Hematopoietic multipotent progenitor cell (in vitro differentiated cells): ENCODE measurements at regions not wholly inside any gene's neighbourhood (a gene's known extent, or its start where the extent isn't known, plus 50 kb on each side); places are given as distances from the start of the nearest gene placed in this dataset.

Source experiments
- DNase-seq, 3 donors: peaks; one replicate each; pipeline ENCODE4 v3.0.0-alpha.2; 2011 to 2015; ENCODE audit warnings: low read depth in 2 of 3, low spot score in 2 of 3

DNA sequence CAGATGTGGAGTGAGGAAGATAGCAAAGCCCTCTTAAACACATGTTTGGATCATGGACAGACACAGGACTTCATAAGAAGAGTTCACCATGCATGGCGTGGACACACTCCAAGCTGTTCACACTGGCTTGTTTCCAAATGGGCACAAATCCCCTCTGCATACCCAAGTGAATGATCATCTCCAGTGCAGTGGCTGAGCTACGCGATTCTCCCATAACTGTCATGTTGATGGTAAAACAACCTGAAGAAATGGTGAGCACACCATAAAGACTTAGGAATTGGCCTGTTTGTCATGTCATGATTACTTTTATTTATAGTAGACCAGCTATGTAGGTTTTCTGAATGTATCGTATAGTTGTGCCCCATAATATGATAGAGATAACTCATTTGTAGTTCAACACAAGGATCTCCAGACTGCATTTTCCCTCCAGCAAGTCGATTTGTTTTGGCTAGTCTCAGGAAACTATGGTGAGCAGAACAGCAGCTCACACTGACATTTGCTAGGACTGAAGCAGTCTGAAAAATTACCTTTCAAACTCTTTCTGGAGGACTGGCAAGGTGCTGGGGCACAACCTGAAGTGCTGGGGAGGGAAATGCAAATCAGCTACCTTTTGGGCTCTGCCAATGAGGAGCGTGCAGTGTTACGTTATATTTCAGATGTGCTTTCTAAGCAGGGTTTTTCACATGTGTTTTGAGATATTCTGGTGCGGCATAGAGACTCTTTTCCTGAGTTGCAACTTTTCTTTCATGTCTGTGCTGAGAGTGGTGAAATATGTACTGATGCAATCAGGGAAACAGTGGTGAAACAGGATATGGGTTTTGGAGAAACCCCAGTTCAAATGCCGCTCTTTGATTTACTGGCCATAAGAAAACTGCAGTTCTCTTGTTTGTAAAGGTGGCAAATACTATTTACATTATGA is 629.6 kb upstream of the DPP6 start:
- DNase-seq = no peak

DNA sequence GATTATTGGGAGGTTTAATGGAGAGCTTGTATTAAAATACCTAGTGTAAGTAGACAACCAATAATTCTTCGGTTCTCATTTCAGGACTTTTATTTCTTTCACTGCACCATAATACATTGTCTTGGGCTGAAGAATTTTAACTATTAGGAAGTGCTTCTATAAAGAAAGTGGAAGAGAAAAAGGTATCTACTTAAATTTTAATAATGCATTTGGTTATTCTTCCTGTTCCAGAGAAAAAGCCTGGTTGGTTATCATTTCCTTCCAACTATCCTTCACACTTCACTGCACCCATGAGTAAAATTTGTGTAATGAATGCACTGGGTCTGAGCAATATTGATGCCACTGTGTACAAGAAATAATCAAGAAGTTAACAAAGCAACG is 629.0 kb upstream of the DPP6 start:
- no peak for DNase-seq

DNA sequence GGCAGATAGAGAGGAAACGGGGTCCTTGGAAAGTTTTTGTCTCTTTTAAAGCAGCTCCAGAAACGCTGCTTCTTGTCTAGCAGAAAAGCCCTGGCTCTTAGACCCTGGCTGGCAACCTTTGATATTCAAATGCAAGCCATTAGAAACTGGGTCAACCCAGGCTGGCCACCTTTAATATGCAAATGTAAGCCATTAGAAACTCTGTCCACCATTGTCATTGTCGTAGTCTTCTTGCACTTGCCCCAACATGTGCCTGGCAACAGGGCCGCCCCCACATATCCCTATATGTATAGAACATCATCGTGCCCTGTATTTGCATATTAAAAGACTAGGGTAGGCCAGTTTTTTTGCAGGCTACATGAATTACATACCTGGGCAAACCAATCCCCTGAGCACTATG is 621.3 kb upstream of the DPP6 start:
- no peak for DNase-seq

DNA sequence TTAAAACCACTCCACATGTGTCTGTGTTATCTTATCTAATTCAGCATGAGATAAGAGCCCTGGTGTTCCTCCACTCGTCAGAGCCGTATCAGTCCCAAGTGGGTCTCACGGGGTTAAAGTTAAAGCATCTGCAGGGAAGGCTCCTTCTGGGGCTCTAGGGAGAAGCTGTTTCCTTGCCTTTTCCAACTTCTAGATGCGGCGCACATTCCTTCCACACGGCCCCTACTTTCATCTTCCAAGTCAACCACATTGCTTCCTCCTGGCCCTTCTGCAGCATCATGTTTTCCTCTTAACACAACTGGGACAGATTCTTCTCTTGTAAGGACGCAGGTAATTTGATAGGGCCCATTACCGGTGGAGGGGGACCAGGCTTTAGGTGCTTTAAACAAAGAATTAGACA is 620.1 kb upstream of the DPP6 start:
- no peak for DNase-seq

DNA sequence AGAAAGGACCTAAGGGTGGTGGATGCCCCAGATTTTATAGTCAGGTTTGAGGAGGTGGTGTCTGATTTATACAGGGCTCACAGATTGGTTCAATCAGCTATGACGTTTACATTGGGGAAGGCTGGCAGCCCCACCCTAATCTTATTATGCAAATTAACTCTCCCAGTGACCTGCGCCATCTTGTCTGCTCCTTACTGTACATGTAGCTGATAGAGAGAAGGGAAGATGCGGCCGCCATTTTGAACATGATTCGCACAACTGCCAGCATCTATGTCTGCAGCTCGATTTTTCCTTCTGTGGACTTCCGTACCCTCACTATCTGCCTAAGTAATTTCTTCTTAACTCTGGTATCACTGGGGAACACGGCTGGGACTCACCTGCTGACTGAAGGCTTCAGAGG is 619.0 kb upstream of the DPP6 start:
- no peak for DNase-seq

DNA sequence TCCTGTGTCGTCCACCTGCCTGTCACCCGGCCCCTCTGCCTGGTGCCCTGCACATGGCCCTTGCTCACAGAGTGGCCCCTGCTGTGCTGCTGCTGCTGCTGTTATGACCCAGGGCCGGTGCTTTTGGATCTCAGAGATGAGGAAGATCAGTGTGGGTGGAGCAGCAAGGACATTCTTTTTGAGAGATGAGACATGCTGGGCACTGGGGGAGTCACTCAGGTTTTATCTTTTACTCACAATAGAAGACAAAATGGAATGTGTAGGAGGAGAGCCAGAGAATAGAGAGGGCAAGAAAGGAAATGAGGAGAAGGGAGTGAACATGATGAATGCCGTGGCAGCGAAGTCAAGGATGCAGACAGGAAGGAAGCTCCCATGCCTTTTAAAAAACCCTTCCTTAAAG is 611.5 kb upstream of the DPP6 start:
- no peak for DNase-seq

DNA sequence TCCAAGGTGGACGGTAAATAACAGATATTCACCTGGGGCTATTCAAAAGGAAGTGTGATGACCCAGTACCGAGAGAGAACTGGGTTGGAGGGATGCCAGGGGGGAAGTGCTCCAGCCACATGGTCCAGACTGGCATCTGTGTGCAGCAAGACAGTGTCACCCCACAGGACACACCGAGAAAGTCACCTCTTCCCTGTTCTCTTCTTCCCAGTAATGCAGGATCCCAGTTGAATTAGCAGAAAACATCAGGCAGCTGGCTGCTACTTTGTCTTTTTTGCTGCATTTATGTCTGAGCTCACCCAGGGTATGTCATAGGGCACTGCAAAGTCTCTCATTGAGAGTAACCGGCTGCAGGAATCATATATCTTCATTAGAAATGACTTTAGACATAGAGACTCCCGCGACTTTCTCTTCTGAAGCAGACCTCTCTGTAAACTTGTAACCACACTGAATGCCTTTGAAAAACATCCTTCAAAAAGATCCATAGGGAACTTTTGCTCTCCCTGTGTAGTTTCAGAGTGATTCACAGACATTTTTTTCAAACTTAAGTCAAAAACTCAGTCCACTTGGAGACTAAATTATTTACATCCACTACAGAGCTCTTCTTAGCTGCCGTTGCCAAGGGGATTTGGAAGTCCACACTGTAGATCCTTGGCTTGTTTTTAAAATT is 609.0 kb upstream of the DPP6 start:
- DNase-seq = no peak

DNA sequence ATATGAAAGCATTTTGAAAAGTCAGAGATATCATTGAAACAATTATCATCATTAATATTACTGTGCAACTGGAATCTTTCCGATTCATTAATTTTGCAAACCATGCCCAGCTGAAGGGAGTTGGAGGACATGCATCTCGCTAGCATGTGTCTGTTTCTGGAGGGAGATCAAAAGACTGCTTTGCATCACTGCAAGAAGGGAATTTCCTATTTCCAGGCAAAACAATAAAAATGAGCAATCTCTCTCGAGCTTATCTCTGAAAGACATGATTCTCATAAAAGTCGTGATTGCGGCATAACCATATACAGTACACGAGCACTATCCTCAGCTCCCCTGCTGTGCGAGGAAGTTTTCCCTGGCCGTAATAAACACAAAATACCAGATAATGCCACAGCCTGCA is 607.6 kb upstream of the DPP6 start:
- DNase-seq = no peak

DNA sequence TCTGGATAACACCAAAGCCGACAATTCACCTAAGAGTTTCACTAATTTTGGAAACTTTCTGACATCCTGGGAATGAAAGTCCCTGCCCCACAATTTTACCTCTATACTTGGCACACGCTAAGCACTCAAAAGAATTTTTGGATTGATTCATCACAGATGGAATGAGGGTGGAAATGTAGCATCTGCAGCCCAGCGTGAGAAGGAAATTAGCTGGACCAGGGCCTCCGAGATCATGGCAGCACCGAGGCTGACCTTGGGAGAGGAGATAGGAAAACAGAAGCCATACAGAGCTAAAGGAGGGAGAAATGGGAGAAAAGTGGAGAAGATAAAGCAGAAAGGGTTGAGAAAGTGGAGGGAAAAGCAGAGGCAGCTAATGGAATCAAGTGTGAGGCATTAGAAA is 606.6 kb upstream of the DPP6 start:
- no peak for DNase-seq

DNA sequence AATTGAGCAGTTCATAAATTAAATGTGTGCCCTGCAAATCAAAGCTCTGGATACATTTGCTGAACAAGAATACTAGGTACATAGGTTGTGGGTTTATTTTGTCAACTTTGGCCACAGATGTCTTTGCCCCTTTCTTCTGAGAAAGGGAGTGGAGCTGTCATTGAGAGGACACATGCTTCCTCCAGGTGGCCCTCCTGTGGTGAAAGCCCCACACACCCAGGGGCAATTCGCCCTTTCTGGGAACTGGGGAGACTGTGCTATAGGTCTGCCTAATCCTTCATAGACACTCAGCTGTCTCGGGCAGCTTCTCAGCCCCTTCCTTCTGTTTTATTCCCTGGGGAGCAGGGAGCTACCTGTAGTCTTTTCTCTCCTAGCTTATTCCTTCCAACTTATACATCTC is 605.7 kb upstream of the DPP6 start:
- no peak for DNase-seq

DNA sequence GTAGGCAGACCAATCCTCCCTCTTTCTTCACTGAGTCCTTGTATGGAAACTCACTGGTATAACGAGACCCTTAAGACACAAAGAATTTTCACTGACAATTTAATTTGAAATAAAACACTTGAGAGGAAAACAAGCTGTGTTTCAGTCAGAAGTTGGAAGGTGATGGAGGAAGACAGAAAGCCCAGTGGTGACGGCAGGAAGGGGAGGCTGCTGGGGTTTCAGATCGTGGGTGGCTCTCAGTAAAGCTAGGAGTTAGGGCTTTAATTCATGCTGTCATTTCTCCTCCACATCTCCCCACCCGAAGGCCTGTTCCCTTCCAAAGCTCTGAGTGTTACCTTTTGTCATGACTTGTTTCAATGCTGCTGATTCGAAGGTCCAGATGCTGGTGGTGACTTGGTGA is 605.2 kb upstream of the DPP6 start:
- DNase-seq = no peak

DNA sequence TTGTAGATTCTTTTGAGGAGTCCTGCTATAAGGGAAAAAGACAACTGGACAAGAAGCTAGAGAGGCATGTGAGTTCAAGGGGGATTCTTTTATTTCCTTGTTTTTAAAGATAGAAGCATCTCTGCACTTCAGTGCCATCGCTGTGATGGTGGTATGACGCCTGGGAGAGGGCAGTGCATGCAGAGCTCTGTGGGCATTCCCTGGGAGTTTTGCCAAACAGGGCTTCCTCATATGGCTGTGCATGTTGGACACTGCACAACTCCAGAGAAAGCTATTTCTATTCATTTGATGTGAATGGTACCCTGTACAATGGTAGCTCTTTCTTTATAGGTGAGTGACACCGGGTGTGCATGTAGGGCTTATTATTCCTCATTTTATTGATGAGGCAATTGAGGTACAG is 599.5 kb upstream of the DPP6 start:
- DNase-seq = no peak

DNA sequence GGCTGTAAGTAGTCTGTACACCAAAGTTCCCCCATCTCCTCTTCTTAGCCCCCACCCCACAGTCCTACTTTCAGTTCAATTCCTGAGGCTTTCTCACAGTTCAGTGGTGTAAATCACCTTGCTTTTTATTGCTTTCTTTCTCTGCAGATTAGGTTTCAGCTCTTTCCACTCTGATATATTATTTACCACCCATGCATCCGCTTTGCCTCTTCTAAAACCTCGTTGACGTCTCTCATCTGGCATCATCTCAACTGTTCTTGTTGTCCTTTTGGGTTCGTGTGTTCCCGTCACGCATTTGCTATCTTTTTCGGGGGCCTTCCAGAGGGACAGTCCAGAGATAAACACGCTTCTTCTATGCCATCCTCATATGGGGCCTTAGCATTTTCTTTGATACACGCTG is 597.9 kb upstream of the DPP6 start:
- no peak for DNase-seq

DNA sequence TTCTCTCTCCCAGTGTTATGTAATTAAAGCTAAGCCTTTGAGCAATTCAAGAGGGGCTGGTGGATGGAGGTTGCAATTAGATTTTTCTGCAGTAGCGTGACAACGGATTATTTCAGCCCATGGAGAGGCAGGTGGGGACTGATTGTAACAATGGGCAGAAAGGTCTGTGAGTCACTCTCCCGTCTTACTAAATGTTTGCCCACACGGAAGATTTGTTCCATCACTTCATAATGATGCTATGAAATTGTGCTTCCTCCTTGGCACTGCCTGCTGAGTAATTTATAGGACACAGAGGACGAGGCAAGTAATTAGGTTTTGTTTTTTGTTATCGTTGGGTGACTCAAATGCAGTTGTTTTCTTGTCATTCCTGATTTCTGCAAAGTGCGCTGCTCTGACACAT is 594.5 kb upstream of the DPP6 start:
- no peak for DNase-seq

DNA sequence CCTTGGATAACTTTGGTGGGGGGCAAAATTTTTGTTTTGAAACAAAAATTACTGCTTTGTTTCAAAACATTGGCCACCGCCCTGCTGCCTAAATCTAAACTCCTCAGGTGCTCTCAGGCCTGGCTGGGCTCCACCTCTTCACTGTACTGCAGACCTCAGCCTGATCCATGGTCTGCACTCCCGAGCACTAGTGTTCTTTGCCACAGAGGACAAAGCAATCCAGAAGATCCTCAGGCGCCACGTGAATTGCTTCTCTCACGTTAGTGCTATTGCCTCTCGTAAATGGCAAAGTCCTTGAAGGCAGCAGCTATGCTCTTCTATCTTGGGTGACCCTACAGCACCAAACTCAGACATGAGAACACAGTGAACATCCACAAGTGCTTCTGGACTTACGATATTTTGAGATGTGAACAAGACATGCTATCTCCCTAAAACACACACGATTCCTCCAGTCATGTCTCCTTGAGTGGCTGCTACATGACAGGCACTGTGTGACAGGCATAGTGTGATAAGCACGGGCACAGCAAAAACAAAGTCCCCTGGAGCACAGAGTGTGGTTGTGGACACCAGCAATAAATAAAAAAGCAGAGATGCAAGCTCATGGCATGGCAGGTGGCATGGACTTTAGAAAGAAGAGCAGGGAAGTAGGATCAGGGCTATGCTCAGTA is 582.1 kb upstream of the DPP6 start:
- DNase-seq = no peak

DNA sequence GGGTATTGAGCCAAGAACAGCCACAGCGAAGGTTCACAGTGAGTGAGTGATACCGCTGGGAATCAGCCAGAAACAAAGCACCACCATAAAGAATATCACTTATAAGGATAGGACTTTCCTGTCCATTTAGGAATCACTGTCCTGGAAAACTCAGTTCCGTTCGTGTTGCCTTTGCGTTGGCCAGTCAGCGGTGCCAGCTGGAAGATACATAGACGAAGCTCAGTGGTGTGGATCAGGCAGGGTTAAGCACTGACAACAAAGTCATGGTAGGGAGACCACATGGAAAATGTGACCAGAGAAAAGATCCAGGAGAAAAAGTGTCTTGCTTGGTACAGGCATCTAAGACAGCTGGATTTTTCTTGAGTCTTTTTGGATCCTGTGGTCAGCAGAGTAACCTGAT is 579.7 kb upstream of the DPP6 start:
- no peak for DNase-seq

DNA sequence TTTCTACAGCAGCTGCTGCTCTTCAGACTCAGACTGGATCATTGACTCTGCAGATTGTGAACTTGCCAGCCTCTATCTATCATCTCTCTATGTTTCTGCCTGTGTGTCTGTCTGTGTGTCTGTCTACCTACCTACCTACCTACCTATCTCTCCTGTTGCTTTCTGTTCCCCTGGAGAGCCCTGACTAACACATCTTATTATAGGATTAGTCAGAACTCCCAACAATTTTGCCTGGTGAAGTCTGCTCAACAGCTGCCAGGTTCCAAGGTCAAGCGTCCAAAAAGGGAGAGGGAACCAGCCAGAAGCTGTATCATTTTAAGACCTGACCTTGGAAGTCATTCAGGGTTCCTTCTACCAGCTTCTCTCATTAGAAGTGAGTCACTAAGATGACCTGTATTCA is 579.0 kb upstream of the DPP6 start:
- no peak for DNase-seq

DNA sequence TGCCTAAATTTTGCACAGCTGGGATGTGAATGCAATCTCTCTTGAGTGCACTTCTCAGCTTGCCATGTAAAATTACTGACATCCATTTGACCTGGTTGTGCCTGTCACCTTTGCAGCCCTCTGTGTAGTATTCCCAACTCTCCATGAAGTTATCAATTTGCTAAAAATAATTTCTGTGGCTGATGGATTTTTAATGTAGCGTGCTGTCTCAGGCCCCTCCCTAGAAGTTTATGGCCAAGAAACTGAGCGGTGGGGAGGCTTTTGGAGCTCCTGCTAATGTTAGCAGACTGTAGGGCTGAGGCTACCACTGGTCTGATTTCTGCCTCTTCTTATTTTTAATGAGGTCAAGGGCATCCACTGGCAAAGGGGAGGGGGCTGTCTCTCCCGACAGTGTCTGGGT is 577.0 kb upstream of the DPP6 start:
- no peak for DNase-seq

DNA sequence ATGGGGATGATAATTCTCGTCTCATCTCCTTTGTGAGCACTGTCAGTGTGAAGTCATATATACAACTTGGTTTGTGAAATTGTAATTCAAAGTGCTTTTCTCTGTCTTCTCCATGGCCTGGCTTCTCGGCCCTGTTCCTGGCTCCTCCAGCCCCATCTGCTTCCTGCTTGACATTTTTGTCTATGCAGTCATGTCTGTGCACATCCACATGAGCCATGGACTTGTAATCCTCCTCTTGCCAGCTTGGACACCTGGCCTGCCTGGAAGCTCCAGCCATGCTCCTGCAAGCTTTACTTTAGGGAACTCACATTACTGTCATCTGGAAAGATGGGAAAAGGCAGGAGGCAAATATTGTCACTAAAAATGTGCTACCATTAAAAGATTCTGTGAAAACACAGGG is 576.0 kb upstream of the DPP6 start:
- no peak for DNase-seq

DNA sequence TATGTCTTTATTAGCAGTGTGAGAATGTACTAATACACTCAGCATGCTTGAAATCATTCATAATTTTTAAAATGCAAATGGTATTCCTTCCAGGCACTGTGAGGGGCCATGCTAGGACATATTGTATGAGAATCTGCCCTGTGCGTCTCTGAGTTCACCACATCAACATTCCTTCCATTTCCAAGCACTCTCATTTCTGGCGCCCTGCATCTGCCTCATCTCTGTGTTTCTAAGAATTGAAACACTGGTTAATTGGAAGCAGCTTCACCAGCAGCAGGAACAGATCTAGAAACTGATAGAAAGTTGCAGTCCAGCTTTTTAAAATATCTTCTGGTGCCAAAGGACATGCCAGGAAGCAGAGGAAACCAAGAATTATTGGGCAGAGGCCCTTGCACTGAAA is 555.9 kb upstream of the DPP6 start:
- DNase-seq = no peak

DNA sequence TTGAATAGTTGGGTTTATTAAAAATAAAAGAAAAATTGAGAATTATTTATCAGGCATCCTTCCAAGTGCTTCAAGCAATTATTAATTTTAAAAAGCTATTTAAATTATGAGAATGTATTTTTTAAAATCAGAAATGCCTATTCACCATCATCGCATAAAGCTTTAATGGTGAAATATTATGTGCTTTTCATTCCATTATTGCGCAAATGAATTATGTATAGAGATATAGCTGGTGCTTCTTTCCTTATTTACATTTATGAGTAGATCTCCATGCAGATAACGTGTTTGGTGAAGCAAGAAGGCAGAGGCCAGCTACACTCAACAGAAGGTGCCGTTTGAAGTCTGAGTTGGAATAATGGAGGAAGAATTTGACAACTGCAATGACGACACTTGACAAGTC is 549.1 kb upstream of the DPP6 start:
- no peak for DNase-seq
